Activated CD8-positive, alpha-beta T cell treated with anti-CD3 and anti-CD28 coated beads for 36 hours (primary cell): ENCODE measurements at regions not wholly inside any gene's neighbourhood (a gene's known extent, or its start where the extent isn't known, plus 50 kb on each side); places are given as distances from the start of the nearest gene placed in this dataset.
"Not testable (repeated sequence)": the region's sequence is repeated elsewhere in the genome, so short reads cannot be mapped to it uniquely, and the experiment has no call there.

Experiments
- ATAC-seq: fragments of 200-7000 bp; cut with Tn5 transposase; one replicate; pipeline ENCODE4 v1.10.0; 2021; ENCODE audit warnings: mild to moderate bottlenecking, moderate library complexity
- CTCF ChIA-PET: fragments of 350-600 bp; sonication (Branson Sonifier 250); formaldehyde crosslinking; loops from one replicate; lab custom pipeline; 2021; ENCODE audit warnings: antibody characterized with exemption; lab: Charles Lee
- POLR2A ChIA-PET: fragments of 350-600 bp; sonication (Branson Sonifier 250); formaldehyde crosslinking; loops from one replicate; lab custom pipeline; 2021; ENCODE audit warnings: antibody characterized with exemption; lab: Charles Lee
- DNase-seq: peaks from one replicate; pipeline ENCODE4 v3.0.0-alpha.2; 2020
- H3K27ac Mint-ChIP-seq: one replicate; pipeline ENCODE4 v1.8.0; 2021; ENCODE audit warnings: mild to moderate bottlenecking, mixed read lengths
- H3K27me3 Mint-ChIP-seq: one replicate; pipeline ENCODE4 v1.8.0; 2021; ENCODE audit warnings: mixed read lengths
- H3K36me3 Mint-ChIP-seq: one replicate; pipeline ENCODE4 v1.8.0; 2021; ENCODE audit warnings: low read depth, mixed read lengths
- H3K4me1 Mint-ChIP-seq: one replicate; pipeline ENCODE4 v1.8.0; 2021; ENCODE audit warnings: low read depth, mixed read lengths
- H3K4me3 Mint-ChIP-seq: one replicate; pipeline ENCODE4 v1.8.0; 2021; ENCODE audit warnings: mild to moderate bottlenecking, moderate library complexity, mixed read lengths
- H3K9me3 Mint-ChIP-seq: one replicate; pipeline ENCODE4 v1.8.0; 2021; ENCODE audit warnings: mixed read lengths
- intact Hi-C: fragments of 100-400 bp; cut with micrococcal nuclease; formaldehyde crosslinking; loops from one replicate; pipeline ENCODE4 v1.10.0; 2022
- TF ChIP-seq, protein P1 (sequence below): fragments of 200-600 bp; IDR thresholded peaks from one replicate; pipeline ENCODE4 v1.8.0; 2022; ENCODE audit warnings: antibody characterized with exemption, mild to moderate bottlenecking

DNA sequence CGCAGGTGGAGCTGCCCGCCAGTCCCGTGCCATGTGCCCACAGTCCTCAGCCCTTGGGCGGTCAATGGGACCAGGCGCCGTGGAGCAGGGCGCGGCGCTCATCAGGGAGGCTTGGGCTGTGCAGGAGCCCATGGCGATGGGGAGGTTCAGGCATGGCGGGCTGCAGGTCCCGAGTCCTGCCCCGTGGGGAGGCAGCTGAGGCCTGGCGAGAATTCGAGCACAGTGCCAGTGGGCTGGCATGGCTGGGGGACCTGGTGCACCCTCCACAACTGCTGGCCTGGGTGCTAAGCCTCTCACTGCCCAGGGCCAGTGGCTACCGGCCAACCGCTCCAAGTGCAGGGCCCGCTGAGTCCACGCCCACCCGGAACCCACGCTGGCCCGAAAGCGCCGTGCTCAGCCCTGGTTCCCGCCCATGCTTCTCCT is 646.5 kb downstream of the GABRG1 start:
- POLR2A ChIA-PET: no interaction called here
- CTCF ChIA-PET: no interaction called here
- peaks cover 10% of the 10 kb centered on the region for H3K9me3 Mint-ChIP-seq
- TF ChIP-seq, protein P1, sequence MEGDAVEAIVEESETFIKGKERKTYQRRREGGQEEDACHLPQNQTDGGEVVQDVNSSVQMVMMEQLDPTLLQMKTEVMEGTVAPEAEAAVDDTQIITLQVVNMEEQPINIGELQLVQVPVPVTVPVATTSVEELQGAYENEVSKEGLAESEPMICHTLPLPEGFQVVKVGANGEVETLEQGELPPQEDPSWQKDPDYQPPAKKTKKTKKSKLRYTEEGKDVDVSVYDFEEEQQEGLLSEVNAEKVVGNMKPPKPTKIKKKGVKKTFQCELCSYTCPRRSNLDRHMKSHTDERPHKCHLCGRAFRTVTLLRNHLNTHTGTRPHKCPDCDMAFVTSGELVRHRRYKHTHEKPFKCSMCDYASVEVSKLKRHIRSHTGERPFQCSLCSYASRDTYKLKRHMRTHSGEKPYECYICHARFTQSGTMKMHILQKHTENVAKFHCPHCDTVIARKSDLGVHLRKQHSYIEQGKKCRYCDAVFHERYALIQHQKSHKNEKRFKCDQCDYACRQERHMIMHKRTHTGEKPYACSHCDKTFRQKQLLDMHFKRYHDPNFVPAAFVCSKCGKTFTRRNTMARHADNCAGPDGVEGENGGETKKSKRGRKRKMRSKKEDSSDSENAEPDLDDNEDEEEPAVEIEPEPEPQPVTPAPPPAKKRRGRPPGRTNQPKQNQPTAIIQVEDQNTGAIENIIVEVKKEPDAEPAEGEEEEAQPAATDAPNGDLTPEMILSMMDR: no peak
- no peaks in the 10 kb centered on the region for H3K27me3 Mint-ChIP-seq
- ATAC-seq: no peak
- no peak for DNase-seq
- intact Hi-C loops: no loop called here
- H3K4me3 Mint-ChIP-seq: no peak overlapping the region
- H3K4me1 Mint-ChIP-seq: no peaks in the 10 kb centered on the region
- no peak overlapping the region for H3K27ac Mint-ChIP-seq
- no peaks in the 10 kb centered on the region for H3K36me3 Mint-ChIP-seq

- H3K4me1 Mint-ChIP-seq: no peaks in the 10 kb centered on the region
- TF ChIP-seq, protein P1: no peak
- H3K9me3 Mint-ChIP-seq: peaks cover 10% of the 10 kb centered on the region
- no peak for DNase-seq
- no peaks in the 10 kb centered on the region for H3K36me3 Mint-ChIP-seq
- no peak overlapping the region for H3K27ac Mint-ChIP-seq
- H3K27me3 Mint-ChIP-seq: no peaks in the 10 kb centered on the region
- POLR2A ChIA-PET: no interaction called here
- intact Hi-C loops: no loop called here
- CTCF ChIA-PET: no interaction called here
- no peak for ATAC-seq
- H3K4me3 Mint-ChIP-seq: no peak overlapping the region
These were observed 648.3 kb downstream of the GABRG1 start for GRCh38 chr4:45475548-45475947.

DNA sequence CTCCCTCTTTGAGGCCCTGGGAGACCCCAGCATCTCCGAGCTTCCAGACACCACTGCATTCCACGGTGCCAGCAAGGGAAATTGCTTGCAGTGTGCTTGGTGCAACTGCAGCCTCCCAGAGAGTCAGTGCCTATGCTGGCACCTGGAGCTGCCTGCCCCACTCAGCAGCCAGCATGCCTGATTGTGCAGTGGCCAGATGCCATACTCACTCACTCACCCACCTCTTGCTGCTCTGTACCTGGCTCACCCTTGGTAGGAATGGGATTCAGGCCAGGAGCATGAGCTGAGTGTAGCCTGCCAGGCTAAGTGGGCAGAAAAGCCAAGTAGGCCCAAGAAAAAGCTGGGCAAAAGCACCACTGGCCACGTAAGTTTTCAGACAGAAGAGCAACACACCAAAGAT is 651.4 kb downstream of the GABRG1 start:
- H3K9me3 Mint-ChIP-seq: peaks cover 10% of the 10 kb centered on the region
- intact Hi-C loops: no loop called here
- no peaks in the 10 kb centered on the region for H3K4me1 Mint-ChIP-seq
- H3K27ac Mint-ChIP-seq: no peak overlapping the region
- ChIA-PET CTCF (no interaction called here), POLR2A (no interaction called here)
- no peak overlapping the region for H3K4me3 Mint-ChIP-seq
- ATAC-seq: no peak
- H3K36me3 Mint-ChIP-seq: no peaks in the 10 kb centered on the region
- DNase-seq: no peak
- H3K27me3 Mint-ChIP-seq: no peaks in the 10 kb centered on the region
- TF ChIP-seq, protein P1: no peak

- ATAC-seq (no peak), DNase-seq (no peak)
- Mint-ChIP-seq H3K9me3 (peaks cover 7% of the 10 kb centered on the region), H3K36me3 (no peaks in the 10 kb centered on the region), H3K4me3 (no peak overlapping the region), H3K27ac (no peak overlapping the region), H3K27me3 (no peaks in the 10 kb centered on the region), H3K4me1 (no peaks in the 10 kb centered on the region)
- intact Hi-C loops: no loop called here
- POLR2A ChIA-PET: no interaction called here
- TF ChIP-seq, protein P1: no peak
- CTCF ChIA-PET: no interaction called here
These were observed 652.5 kb downstream of the GABRG1 start for GRCh38 chr4:45471335-45471734.

DNA sequence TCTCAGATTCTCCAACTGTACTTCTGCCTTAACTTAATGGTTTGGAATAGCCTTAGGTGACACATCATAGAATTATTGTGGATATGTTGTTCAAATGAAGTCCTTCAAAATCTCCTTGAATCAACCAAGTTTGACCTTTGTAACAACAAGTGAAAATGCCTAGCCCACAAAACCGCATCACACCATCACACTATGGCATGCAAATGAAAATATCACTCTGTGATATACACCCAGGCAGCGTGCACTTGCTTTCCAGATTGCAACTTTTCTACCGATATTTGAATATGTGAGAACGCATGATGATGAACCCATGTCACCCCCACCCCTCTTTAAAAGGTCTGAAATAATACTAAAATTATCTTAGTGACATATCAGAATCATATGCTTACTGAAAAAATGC is 656.7 kb downstream of the GABRG1 start:
- H3K9me3 Mint-ChIP-seq: no peaks in the 10 kb centered on the region
- H3K36me3 Mint-ChIP-seq: no peaks in the 10 kb centered on the region
- DNase-seq (no peak), ATAC-seq (no peak)
- H3K4me3 Mint-ChIP-seq: no peak overlapping the region
- TF ChIP-seq, protein P1: no peak
- no peaks in the 10 kb centered on the region for H3K4me1 Mint-ChIP-seq
- ChIA-PET POLR2A (no interaction called here), CTCF (no interaction called here)
- intact Hi-C loops: no loop called here
- H3K27ac Mint-ChIP-seq: no peak overlapping the region
- no peaks in the 10 kb centered on the region for H3K27me3 Mint-ChIP-seq

GRCh38 chr4:45460157-45460556 is 663.7 kb downstream of the GABRG1 start:
- DNase-seq, H3K9me3 Mint-ChIP-seq, H3K4me3 Mint-ChIP-seq, ATAC-seq, POLR2A ChIA-PET, H3K27me3 Mint-ChIP-seq, H3K36me3 Mint-ChIP-seq, intact Hi-C loops, H3K4me1 Mint-ChIP-seq, H3K27ac Mint-ChIP-seq, CTCF ChIA-PET: not testable (repeated sequence)
